Astrocyte of the cerebellum (primary cell): ENCODE measurements at regions not wholly inside any gene's neighbourhood (a gene's known extent, or its start where the extent isn't known, plus 50 kb on each side); places are given as distances from the start of the nearest gene placed in this dataset.
"Not testable (repeated sequence)": the region's sequence is repeated elsewhere in the genome, so short reads cannot be mapped to it uniquely, and the experiment has no call there.

Experiments used
- DNase-seq: peaks from one replicate; pipeline ENCODE4 v3.0.0-alpha.2; 2011; ENCODE audit warnings: low read depth
- H3K4me3 ChIP-seq: 2 replicates; pipeline ENCODE4 v1.5.1; 2011; ENCODE audit warnings: mild to moderate bottlenecking, low read depth, low read length, moderate library complexity
- in situ Hi-C: cut with HindIII; loops from 2 replicates; pipeline ENCODE4 v1.10.0; 2017; ENCODE audit warnings: low sequenced_read_pairs
- TF ChIP-seq, protein P1 (sequence below): IDR thresholded peaks from 2 replicates; pipeline ENCODE4 v1.5.1; 2012; ENCODE audit warnings: low read length, low read depth, moderate library complexity, mild to moderate bottlenecking; ENCODE audit errors: missing control alignments

DNA sequence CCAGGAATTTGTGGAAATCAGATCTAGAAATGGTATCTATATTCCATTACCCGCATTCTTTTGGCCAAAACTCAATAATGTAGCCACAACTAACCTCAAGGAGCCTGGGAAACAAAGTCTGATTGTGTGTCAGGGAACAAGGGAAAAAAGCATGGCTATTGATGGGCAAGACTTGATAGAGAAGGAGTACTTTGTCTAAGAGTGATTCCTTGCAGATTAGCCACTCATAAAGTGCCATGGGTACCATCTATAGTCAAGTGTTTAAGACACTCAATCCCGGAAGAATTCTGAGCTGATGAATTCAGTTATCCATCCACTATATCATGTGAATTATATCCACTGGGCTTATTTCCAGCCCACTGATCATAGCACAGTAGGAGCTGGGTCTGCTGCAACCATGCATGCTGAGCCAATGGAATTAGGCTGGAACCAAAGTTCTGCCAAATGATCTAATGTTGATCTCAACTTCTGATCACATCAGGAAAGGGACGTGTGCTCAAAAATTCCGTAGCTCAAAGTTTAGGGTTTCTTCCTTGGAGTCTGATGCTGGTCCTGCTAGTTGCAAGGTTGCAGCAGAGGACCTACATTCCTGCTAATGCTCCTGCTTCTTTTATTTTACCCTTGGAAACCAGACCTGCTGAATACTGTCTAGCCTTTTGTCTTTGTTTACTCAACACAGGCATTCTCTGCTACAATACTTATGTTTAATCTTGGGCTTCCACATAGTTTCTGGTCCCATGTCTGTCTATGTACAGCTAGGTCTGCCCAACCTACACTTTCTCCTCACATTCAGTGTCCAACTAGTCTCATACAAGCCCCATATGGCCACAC, 629.7 kb downstream of the IRS1 start:
- TF ChIP-seq, protein P1, sequence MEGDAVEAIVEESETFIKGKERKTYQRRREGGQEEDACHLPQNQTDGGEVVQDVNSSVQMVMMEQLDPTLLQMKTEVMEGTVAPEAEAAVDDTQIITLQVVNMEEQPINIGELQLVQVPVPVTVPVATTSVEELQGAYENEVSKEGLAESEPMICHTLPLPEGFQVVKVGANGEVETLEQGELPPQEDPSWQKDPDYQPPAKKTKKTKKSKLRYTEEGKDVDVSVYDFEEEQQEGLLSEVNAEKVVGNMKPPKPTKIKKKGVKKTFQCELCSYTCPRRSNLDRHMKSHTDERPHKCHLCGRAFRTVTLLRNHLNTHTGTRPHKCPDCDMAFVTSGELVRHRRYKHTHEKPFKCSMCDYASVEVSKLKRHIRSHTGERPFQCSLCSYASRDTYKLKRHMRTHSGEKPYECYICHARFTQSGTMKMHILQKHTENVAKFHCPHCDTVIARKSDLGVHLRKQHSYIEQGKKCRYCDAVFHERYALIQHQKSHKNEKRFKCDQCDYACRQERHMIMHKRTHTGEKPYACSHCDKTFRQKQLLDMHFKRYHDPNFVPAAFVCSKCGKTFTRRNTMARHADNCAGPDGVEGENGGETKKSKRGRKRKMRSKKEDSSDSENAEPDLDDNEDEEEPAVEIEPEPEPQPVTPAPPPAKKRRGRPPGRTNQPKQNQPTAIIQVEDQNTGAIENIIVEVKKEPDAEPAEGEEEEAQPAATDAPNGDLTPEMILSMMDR, result no peak
- in situ Hi-C loops, result no loop called here
- peak; percentile 60 for DNase-seq

DNA sequence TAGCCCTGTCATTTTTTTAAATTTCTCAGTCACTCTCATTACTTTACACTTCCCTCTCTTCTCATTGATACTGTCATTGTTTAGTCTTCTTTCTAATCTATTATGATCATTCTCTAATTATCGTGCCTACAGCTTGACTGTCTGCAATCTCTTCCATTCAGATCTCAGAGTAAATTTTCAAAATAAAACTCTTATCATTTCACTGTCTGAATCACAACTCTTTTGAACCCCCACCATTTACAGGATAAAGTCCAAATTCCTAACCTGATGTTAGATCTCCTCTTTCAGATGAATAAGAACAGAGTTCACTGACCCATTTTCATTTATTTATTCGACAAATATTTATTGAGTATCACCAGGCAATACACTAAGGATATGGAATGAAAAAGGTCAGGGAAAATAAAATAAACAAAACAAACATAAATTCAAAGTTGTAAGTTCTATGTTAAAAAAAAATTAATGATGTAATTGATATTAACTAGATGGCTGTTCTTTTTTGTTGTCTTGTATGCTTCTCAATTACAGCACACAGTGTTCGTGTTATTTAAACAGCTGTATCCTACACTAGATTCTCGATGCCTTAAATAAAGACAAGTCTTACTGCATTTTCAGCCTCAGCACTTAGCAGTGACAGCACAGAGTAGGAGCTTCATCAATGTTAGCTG, 631.0 kb downstream of the IRS1 start:
- in situ Hi-C loops, result no loop called here
- no peak for DNase-seq
- no peak overlapping the region for H3K4me3 ChIP-seq
- TF ChIP-seq, protein P1, result no peak

More for the DNA sequence above, 629.7 kb downstream of the IRS1 start:
- H3K4me3 ChIP-seq, result no peak overlapping the region

DNA sequence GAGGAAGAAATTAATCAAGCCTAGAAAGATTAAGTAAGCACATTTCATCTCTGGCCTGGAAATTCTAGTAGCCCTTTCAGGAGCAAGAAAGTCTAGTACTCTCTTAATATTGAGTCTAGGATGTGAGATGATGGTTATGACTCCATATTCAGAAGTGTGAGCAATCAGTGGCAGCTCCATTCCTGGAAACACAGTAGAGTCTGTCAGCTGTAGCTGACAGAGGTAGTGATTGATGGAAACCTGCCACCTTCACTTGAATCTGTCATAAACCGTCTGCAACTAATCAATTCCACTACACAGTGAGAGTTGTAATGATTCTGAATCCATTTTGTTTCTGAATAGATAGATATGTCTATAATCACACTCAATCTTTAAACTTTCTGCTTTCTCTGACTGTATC, 635.1 kb downstream of the IRS1 start:
- in situ Hi-C loops, result no loop called here
- TF ChIP-seq, protein P1, result no peak
- H3K4me3 ChIP-seq, result no peak overlapping the region
- DNase-seq, result no peak

DNA sequence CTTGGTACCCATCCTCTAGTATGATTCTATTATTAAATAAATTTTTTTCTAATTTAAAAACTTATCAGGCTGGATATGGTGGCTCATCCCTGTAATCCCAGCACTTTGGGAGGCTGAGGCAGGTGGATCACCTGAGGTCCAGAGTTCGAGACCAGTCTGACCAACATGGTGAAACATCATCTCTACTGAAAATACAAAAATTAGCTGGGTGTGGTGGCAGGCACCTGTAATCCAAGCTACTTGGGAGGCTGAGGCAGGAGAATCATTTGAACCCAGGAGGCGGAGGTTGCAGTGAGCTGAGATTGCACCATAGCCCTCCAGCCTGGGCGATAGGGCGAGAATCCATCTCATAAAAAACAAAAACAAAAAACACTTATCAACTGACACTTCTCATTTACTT, 639.0 kb downstream of the IRS1 start:
- DNase-seq, in situ Hi-C loops, H3K4me3 ChIP-seq: not testable (repeated sequence)

DNA sequence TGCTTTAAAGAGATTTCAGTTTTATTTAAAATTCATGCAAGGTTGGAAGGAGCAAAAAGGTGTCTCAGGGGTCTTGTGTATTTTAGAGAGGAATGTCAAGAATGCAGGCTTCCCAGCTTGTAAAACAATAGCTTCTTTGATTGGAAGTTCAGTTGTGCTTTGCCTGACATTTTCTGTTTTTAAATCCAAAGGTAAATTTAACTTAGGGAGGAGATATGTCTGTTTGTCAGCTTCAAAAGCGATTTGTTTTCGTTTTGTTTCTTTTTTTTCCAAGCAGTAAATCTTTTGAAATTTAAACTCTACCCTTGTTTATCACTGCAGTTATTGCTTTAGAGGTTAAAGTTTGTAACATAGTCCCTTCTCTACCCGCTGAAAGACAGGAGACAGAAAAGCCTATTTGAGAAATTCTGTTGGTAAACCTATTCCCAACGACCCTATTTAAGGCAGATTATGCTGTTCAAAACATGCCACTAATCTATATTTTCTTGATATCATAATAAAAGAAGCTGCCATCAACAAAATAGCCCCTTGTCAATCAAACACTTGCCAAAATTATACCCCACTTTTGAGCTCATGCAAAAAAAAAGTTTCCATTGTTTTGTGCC, 639.6 kb downstream of the IRS1 start:
- in situ Hi-C loops, result no loop called here
- TF ChIP-seq, protein P1, result no peak
- DNase-seq, result no peak
- H3K4me3 ChIP-seq, result no peak overlapping the region

DNA sequence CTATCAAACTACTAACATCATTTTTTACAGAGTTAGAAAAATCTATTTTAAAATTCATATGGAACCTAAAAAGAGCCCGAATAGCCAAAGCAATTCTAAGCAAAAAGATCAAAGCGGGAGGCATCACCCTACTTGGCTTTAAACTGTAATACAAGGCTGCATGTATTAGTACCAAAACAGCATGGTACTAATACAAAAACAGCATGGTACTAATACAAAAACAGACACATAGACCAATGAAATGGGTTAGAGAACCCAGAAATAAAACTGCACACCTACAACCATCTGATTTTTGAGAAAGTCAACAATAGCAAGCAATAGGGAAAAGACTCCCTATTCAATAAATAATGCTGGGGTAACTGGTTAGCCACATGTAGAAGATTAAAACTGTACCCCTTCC, 640.7 kb downstream of the IRS1 start:
- in situ Hi-C loops, result no loop called here
- no peak for DNase-seq
- TF ChIP-seq, protein P1, result no peak
- no peak overlapping the region for H3K4me3 ChIP-seq

DNA sequence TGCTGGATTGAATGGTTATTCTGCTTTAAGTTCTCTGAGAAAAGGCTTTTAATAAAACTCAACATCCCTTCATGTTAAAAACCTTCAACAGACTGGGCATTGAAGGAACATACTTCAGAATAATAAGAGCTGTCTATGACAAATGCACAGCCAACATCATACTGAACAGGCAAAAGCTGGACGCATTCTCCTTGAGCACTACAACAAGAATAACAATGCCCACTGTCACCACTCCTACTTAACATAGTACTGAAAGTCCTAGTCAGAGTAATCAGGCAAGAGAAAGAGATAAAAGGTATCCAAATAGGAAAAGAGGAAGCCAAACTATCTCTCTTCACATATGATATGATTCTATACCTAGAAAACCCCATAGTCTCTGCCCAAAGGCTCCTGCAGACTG, 641.4 kb downstream of the IRS1 start:
- H3K4me3 ChIP-seq, result no peak overlapping the region
- no peak for DNase-seq
- in situ Hi-C loops, result no loop called here
- TF ChIP-seq, protein P1, result no peak
